ENCODE measurements at regions not wholly inside any gene's neighbourhood (a gene's known extent, or its start where the extent isn't known, plus 50 kb on each side); places are given as distances from the start of the nearest gene placed in this dataset.

DNA sequence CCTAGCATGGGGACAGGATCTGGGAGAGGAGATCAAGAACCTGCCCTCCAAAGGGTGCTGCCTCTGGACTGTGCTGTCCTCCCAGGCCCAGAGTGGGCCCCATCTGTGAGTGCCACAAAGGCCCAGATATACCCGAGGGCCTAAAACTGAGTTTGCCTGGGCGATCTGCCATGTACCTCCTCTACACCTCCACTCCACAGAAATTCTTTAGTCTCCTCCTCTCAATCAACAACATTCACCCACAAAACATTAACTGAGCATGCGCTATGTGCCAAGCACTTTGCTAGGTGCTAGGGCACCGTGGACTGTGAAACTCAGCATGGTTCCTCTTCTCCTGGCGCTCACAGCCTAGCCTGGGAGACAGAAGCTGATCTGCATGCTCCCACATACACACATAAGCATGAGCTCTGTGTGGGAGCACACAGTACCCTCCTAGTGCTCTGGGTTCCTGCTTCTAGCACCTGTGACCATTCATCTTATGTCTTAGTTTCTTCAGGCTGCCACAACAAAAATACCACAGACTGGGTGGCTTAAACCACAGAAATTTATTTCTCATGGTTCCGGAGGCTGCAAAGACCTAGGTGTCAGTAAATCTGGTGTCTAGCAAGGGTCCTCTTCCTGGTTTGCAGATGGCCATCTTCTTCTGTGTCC is 82.0 kb upstream of the FSTL4 start:
- TF ChIP-seq POLR2A (IDR thresholded peaks at IDR 0.05; ENCODE audit: low read depth, low read length) = no peak
- TF ChIP-seq TAF1 (IDR thresholded peaks at IDR 0.05; ENCODE audit: low read depth, low read length) = no peak
- no peak for TF ChIP-seq POLR2AphosphoS5 (IDR thresholded peaks at IDR 0.05; ENCODE audit: low read depth, low read length)
- no peak for TF ChIP-seq PAX5 (IDR thresholded peaks at IDR 0.05; ENCODE audit: insufficient read depth, low read length, severe bottlenecking)
- no peak for TF ChIP-seq SPI1 (IDR thresholded peaks at IDR 0.05; ENCODE audit: low read depth, low read length)
